IPS DF 6.9 (cell line): ENCODE measurements at regions not wholly inside any gene's neighbourhood (a gene's known extent, or its start where the extent isn't known, plus 50 kb on each side); places are given as distances from the start of the nearest gene placed in this dataset.

Experiments used
- DNase-seq: peaks from one replicate; pipeline ENCODE4 v3.0.0-alpha.2; 2013; ENCODE audit warnings: low read depth, low spot score
- H3K27ac ChIP-seq: one replicate; pipeline ENCODE4 v1.5.1; 2013; ENCODE audit warnings: low read length, control low read depth
- H3K27me3 ChIP-seq: 2 replicates; pipeline ENCODE4 v1.6.1; 2013; ENCODE audit warnings: mild to moderate bottlenecking, low read length; ENCODE audit not compliant: control insufficient read depth, insufficient read depth
- H3K36me3 ChIP-seq: 2 replicates; pipeline ENCODE4 v1.6.1; 2013; ENCODE audit warnings: low read length; ENCODE audit not compliant: control insufficient read depth, insufficient read depth
- H3K4me1 ChIP-seq: 2 replicates; pipeline ENCODE4 v1.6.1; 2013; ENCODE audit warnings: low read length; ENCODE audit not compliant: control insufficient read depth, insufficient read depth
- H3K4me3 ChIP-seq: 2 replicates; pipeline ENCODE4 v1.5.1; 2013; ENCODE audit warnings: mild to moderate bottlenecking, low read length
- H3K9me3 ChIP-seq: 2 replicates; pipeline ENCODE4 v1.6.1; 2013; ENCODE audit warnings: low read length, inconsistent platforms; ENCODE audit not compliant: control insufficient read depth, insufficient read depth
- WGBS: extraction: QIAGEN DNeasy Blood & Tissue Kit; methylation state at CpG from one replicate; pipeline ENCODE4 v1.1.7; 2013; ENCODE audit warnings: mixed read lengths, missing lambda C conversion rate; ENCODE audit not compliant: insufficient read length, insufficient coverage; 5-methylcytosine and 5-hydroxymethylcytosine counted together

GRCh38 chr1:87558921-87559320 is 230.2 kb downstream of the LMO4 start:
- Histone ChIP-seq H3K4me3 (no peak overlapping the region), H3K36me3 (no peaks in the 10 kb centered on the region), H3K4me1 (no peaks in the 10 kb centered on the region), H3K27me3 (no peaks in the 10 kb centered on the region), H3K27ac (no peak overlapping the region), H3K9me3 (no peaks in the 10 kb centered on the region)
- WGBS, result no CpG with 5 or more reads among the region's 3 CpGs
- DNase-seq, result no peak

- no peaks in the 10 kb centered on the region for H3K9me3 ChIP-seq
- H3K27me3 ChIP-seq, result no peaks in the 10 kb centered on the region
- no CpG with 5 or more reads among the region's 3 CpGs for WGBS
- DNase-seq, result no peak
- no peak overlapping the region for H3K4me3 ChIP-seq
- H3K27ac ChIP-seq, result no peak overlapping the region
- no peaks in the 10 kb centered on the region for H3K4me1 ChIP-seq
- no peaks in the 10 kb centered on the region for H3K36me3 ChIP-seq
These were observed 231.5 kb downstream of the LMO4 start for GRCh38 chr1:87560137-87560536.

GRCh38 chr1:87560601-87561360 is 232.1 kb downstream of the LMO4 start:
- DNase-seq, result no peak
- Histone ChIP-seq H3K9me3 (no peaks in the 10 kb centered on the region), H3K4me1 (no peaks in the 10 kb centered on the region), H3K36me3 (no peaks in the 10 kb centered on the region), H3K27ac (no peak overlapping the region), H3K4me3 (no peak overlapping the region), H3K27me3 (no peaks in the 10 kb centered on the region)
- WGBS, result no CpG with 5 or more reads among the region's 3 CpGs

- no CpG with 5 or more reads among the region's 4 CpGs for WGBS
- Histone ChIP-seq H3K4me3 (no peak overlapping the region), H3K27me3 (no peaks in the 10 kb centered on the region), H3K4me1 (no peaks in the 10 kb centered on the region), H3K9me3 (no peaks in the 10 kb centered on the region), H3K36me3 (no peaks in the 10 kb centered on the region), H3K27ac (no peak overlapping the region)
- DNase-seq, result no peak
These were observed 234.5 kb downstream of the LMO4 start for GRCh38 chr1:87563211-87563610.

GRCh38 chr1:87565861-87566260 is 237.2 kb downstream of the LMO4 start:
- H3K27me3 ChIP-seq, result no peaks in the 10 kb centered on the region
- no peak for DNase-seq
- H3K27ac ChIP-seq, result no peak overlapping the region
- no CpG with 5 or more reads among the region's 5 CpGs for WGBS
- no peaks in the 10 kb centered on the region for H3K36me3 ChIP-seq
- no peak overlapping the region for H3K4me3 ChIP-seq
- no peaks in the 10 kb centered on the region for H3K4me1 ChIP-seq
- H3K9me3 ChIP-seq, result no peaks in the 10 kb centered on the region

GRCh38 chr1:87568005-87568404 is 239.3 kb downstream of the LMO4 start:
- no CpG with 5 or more reads among the region's 4 CpGs for WGBS

GRCh38 chr1:87568911-87569310 is 240.2 kb downstream of the LMO4 start:
- H3K27me3 ChIP-seq, result no peaks in the 10 kb centered on the region
- H3K36me3 ChIP-seq, result no peaks in the 10 kb centered on the region
- H3K4me1 ChIP-seq, result no peaks in the 10 kb centered on the region
- no CpG with 5 or more reads among the region's 3 CpGs for WGBS
- no peak overlapping the region for H3K4me3 ChIP-seq
- no peaks in the 10 kb centered on the region for H3K9me3 ChIP-seq
- no peak overlapping the region for H3K27ac ChIP-seq
- no peak for DNase-seq

More at GRCh38 chr1:87568005-87568404, 239.3 kb downstream of the LMO4 start:
- no peaks in the 10 kb centered on the region for H3K4me1 ChIP-seq
- H3K9me3 ChIP-seq, result no peaks in the 10 kb centered on the region
- H3K27me3 ChIP-seq, result no peaks in the 10 kb centered on the region
- DNase-seq, result no peak
- H3K36me3 ChIP-seq, result no peaks in the 10 kb centered on the region
- no peak overlapping the region for H3K4me3 ChIP-seq
- no peak overlapping the region for H3K27ac ChIP-seq

- H3K9me3 ChIP-seq, result no peaks in the 10 kb centered on the region
- no peak for DNase-seq
- no peaks in the 10 kb centered on the region for H3K36me3 ChIP-seq
- H3K27me3 ChIP-seq, result no peaks in the 10 kb centered on the region
- H3K27ac ChIP-seq, result no peak overlapping the region
- no peaks in the 10 kb centered on the region for H3K4me1 ChIP-seq
- WGBS, result no CpG with 5 or more reads among the region's 4 CpGs
- H3K4me3 ChIP-seq, result no peak overlapping the region
These were observed 243.3 kb downstream of the LMO4 start for GRCh38 chr1:87572008-87572407.

GRCh38 chr1:87572891-87573290 is 244.2 kb downstream of the LMO4 start:
- Histone ChIP-seq H3K27me3 (no peaks in the 10 kb centered on the region), H3K36me3 (no peaks in the 10 kb centered on the region), H3K4me1 (no peaks in the 10 kb centered on the region), H3K27ac (no peak overlapping the region), H3K4me3 (no peak overlapping the region), H3K9me3 (no peaks in the 10 kb centered on the region)
- WGBS, result no CpG with 5 or more reads among the region's 2 CpGs
- no peak for DNase-seq

GRCh38 chr1:87575528-87575927 is 246.8 kb downstream of the LMO4 start:
- Histone ChIP-seq H3K4me3 (no peak overlapping the region), H3K9me3 (no peaks in the 10 kb centered on the region), H3K4me1 (no peaks in the 10 kb centered on the region), H3K27me3 (no peaks in the 10 kb centered on the region), H3K36me3 (no peaks in the 10 kb centered on the region), H3K27ac (no peak overlapping the region)
- DNase-seq, result no peak
- 100% methylated on average over 1 of the region's 3 CpGs for WGBS

- no peak overlapping the region for H3K4me3 ChIP-seq
- H3K4me1 ChIP-seq, result no peaks in the 10 kb centered on the region
- no CpG with 5 or more reads among the region's 3 CpGs for WGBS
- no peak for DNase-seq
- H3K9me3 ChIP-seq, result no peaks in the 10 kb centered on the region
- no peaks in the 10 kb centered on the region for H3K27me3 ChIP-seq
- H3K36me3 ChIP-seq, result no peaks in the 10 kb centered on the region
- no peak overlapping the region for H3K27ac ChIP-seq
These were observed 249.8 kb downstream of the LMO4 start for GRCh38 chr1:87578464-87578863.
